Left renal cortex interstitium (tissue), 4 donors: ENCODE measurements at regions not wholly inside any gene's neighbourhood (a gene's known extent, or its start where the extent isn't known, plus 50 kb on each side); places are given as distances from the start of the nearest gene placed in this dataset.

ENCODE experiments used
- DNase-seq, 4 donors: peaks; one replicate each; pipeline ENCODE4 v3.0.0-alpha.2; 2013; ENCODE audit warnings: low read depth in 4 of 4, low spot score in 2 of 4, missing footprints in 1 of 4

DNA sequence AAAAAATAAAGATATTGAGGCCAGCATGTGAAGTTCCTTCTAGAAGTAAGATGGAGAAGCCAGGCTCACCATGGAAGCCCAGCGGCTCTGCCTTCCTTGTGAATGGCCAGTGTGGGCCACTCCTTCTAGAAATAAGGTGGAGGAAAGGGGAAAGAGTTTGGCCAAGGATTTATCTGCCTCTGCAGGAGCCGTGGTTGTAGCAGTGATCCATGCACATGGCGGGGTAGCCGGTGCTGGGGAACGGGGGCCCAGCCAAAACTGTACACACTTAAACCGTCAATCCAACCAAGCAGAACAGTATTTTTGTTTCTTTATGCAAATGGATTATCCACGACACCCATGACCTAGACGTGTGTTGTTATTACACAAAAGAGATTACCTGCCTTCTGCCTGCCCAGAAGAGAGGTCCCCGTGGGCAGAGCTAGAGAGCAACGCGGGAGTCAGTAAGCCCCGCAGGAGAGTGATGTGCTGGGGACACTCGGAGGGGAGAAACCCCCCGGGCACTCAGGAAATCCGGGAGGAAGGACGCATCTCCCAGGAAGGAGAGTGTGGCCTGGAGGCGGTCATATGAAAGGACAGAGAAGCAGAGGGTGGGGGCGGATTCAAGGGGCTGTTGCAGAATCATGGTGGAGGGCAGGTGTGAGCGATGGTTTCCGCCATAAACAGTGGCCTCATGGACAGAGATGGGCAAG, 218.4 kb upstream of the PPP2R2D start:
- no peak for DNase-seq

- no peak for DNase-seq
Measured at GRCh38 chr10:131683281-131683861, 217.4 kb upstream of the PPP2R2D start.

DNA sequence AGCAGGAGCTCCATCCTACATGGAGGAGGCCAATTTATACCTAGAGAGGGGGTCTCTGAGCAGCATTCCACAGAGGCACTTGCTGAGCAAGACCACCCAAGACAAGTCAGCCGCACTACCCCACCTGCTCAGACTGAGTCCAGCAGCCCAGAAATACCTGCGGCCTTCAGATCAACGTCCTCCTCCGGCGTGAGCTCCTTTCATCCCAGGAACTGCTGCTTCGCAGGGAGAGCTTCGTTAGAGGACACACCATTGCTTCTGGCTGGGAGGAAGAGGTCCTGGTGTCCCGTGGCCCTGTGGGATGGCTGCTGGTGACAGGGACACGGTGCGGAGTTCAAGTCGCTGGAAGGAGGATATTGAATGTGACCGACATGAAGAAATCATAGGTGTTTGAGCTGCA, 216.9 kb upstream of the PPP2R2D start:
- DNase-seq = no peak

DNA sequence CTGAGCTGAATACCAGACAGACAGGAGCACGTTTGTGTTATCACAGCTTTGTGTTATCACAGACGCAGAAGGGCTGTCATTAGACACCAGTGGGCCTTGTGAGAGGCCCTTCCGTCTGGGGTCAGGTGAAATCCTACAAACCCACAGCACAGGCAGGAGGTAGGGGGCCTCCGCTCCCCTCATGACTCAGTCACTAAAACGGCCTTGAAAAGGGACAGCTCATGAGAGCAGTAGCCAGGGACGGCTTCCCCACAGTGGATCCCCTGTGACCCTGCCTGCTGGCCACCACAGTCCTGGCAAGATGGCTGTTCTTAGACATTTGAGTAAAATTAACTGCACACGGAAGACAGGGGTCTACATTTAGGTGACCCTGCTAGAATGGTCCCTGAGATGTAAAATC, 215.8 kb upstream of the PPP2R2D start:
- no peak for DNase-seq

DNA sequence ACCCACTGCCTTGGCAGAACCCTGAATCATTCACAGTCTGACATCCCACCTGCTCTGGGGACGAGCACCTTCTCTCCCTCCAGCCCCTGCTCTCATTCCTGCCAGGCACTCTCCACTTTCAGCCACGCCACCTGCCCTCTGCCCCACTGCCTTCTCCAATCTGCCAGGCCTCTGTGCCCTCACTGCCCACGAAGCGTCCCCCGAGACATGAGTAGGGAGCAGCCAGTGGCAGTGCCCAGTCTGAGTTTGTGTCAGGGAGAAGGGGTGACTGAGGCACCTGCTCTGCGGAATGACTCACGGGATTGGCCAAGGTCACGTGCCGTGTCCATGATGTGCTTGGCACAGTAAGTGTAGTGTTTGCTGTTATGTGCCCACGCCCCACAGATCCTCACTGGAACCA, 215.2 kb upstream of the PPP2R2D start:
- no peak for DNase-seq

GRCh38 chr10:131686781-131687420, 213.9 kb upstream of the PPP2R2D start:
- no peak for DNase-seq

DNA sequence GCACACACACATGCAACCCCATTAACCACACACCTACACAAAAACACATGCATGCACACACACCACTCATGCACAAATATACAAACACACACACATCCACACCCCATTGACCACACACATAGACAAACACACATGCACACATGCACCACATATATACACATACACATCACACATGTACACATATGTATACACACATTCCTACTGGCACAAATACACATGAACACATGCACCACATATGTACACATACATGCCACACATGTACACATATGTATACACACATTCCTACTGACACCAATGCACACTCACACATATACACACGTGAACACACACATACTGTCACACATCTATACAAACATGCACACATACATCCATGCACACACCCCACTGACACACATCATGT, 212.5 kb upstream of the PPP2R2D start:
- DNase-seq = no peak

GRCh38 chr10:131689016-131689415, 211.8 kb upstream of the PPP2R2D start:
- no peak for DNase-seq

- DNase-seq = no peak
Measured at GRCh38 chr10:131689486-131689885, 211.3 kb upstream of the PPP2R2D start.

DNA sequence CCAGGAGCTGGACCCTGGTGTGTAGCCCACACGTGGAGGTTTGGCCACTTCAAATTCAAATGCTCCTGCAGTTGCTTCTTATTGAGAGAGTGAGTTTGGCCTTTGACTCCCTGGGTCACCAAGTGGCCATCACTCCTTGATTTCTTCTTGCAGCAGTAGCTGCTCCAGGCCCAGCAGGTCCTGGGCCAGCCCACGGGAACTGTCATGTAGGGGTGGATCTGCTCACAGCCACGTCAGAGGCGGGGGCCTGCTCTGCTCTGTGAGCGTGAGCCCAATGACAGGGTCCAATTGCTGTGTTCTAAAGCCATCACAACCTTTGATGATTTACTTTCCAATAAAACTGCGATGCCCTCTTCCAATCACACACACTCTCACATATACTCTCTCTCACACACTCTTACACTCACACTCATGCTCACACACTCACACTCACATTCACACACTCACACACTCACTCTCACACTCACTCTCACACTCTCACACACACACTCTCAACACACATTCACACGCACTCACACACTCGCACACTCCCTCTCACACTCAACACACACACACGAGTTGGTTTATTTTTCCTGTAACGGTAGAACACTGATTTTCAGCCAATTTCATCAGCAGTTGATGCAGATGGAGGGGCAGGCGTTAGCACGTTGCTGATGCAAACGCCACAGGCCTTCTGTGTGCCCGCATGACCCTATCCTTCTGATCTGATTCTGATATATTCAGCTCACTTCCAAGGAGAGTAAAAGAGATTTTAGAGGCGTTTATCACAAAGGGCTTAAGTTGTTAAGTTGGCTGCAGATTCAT, 210.7 kb upstream of the PPP2R2D start:
- no peak for DNase-seq

- DNase-seq = no peak
Measured at GRCh38 chr10:131690805-131691239, 210.0 kb upstream of the PPP2R2D start.

- no peak for DNase-seq
Measured at GRCh38 chr10:131691481-131692090, 209.2 kb upstream of the PPP2R2D start.

- no peak for DNase-seq
Measured at GRCh38 chr10:131692176-131692575, 208.6 kb upstream of the PPP2R2D start.

GRCh38 chr10:131692686-131693334, 208.0 kb upstream of the PPP2R2D start:
- no peak for DNase-seq

GRCh38 chr10:131693766-131694165, 207.0 kb upstream of the PPP2R2D start:
- DNase-seq = no peak

- no peak for DNase-seq
Measured at GRCh38 chr10:131694168-131694780, 206.5 kb upstream of the PPP2R2D start.

DNA sequence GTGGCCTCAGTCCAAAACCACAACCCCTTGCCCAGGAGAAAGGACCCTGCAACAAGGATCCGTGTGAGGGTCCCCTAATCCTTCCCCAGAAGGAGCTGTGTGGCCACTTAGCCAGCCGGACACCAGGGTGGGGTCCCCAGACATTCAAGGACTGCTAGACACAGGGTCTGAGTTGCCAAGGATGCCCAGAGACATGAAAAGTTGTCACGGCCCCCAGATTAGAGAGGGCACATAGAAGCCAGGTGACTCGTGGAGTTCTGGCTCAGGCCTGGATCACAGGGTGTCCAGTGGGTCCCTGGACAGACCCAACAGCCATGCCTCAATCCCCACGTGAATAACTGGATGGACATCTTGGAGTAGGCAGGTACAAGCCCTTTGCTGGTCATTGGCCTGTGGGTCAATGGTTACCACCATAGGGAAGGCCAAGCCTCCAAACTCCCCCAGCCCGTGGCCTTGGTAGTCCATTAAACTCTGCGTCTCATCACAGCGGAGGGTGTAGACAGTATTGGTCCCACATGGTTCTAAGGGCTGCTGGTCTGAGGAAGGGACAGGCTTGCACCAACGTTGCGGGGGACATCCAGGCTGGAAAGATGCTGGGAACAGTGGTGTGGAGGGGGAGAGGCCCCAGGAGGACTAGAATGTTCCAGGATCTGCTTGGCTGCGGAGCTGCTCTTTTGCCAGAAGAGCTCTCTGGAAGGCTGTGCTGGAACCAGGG, 205.9 kb upstream of the PPP2R2D start:
- no peak for DNase-seq

GRCh38 chr10:131695496-131696165, 205.2 kb upstream of the PPP2R2D start:
- no peak for DNase-seq
